ENCODE measurements at regions not wholly inside any gene's neighbourhood (a gene's known extent, or its start where the extent isn't known, plus 50 kb on each side); places are given as distances from the start of the nearest gene placed in this dataset.

GRCh38 chr4:121472937-121473721, 92.3 kb upstream of the QRFPR start:
- no peak for DNase-seq (ENCODE audit: low spot score)
- no peak for TF ChIP-seq CTCF (IDR thresholded peaks at IDR 0.05; ENCODE audit: borderline replicate concordance, control extremely low read depth, extremely low read depth, insufficient read depth, missing control alignments)
- in situ Hi-C loops (cut with MboI; ENCODE audit: low sequenced_read_pairs, unreplicated experiment): no loop called here

GRCh38 chr4:121464854-121465253, 84.0 kb upstream of the QRFPR start:
- no peak for DNase-seq (ENCODE audit: low spot score)
- in situ Hi-C loops (cut with MboI; ENCODE audit: low sequenced_read_pairs, unreplicated experiment): no loop called here
- no peak for TF ChIP-seq CTCF (IDR thresholded peaks at IDR 0.05; ENCODE audit: borderline replicate concordance, control extremely low read depth, extremely low read depth, insufficient read depth, missing control alignments)

GRCh38 chr4:121462660-121463261, 81.9 kb upstream of the QRFPR start:
- peak; percentile 23 for DNase-seq (ENCODE audit: low spot score)
- TF ChIP-seq CTCF (IDR thresholded peaks at IDR 0.05; ENCODE audit: borderline replicate concordance, control extremely low read depth, extremely low read depth, insufficient read depth, missing control alignments): peak; percentile 69
- in situ Hi-C loops (cut with MboI; ENCODE audit: low sequenced_read_pairs, unreplicated experiment): no loop called here

- in situ Hi-C loops (cut with MboI; ENCODE audit: low sequenced_read_pairs, unreplicated experiment): no loop called here
- no peak for TF ChIP-seq CTCF (IDR thresholded peaks at IDR 0.05; ENCODE audit: borderline replicate concordance, control extremely low read depth, extremely low read depth, insufficient read depth, missing control alignments)
- no peak for DNase-seq (ENCODE audit: low spot score)
Observed at GRCh38 chr4:121459026-121459425, 78.2 kb upstream of the QRFPR start.

GRCh38 chr4:121457278-121457875, 76.6 kb upstream of the QRFPR start:
- TF ChIP-seq CTCF (IDR thresholded peaks at IDR 0.05; ENCODE audit: borderline replicate concordance, control extremely low read depth, extremely low read depth, insufficient read depth, missing control alignments): no peak
- DNase-seq (ENCODE audit: low spot score): no peak
- in situ Hi-C loops (cut with MboI; ENCODE audit: low sequenced_read_pairs, unreplicated experiment): no loop called here

- no peak for DNase-seq (ENCODE audit: low spot score)
- in situ Hi-C loops (cut with MboI; ENCODE audit: low sequenced_read_pairs, unreplicated experiment): no loop called here
- no peak for TF ChIP-seq CTCF (IDR thresholded peaks at IDR 0.05; ENCODE audit: borderline replicate concordance, control extremely low read depth, extremely low read depth, insufficient read depth, missing control alignments)
Observed at GRCh38 chr4:121455285-121455684, 74.5 kb upstream of the QRFPR start.

Data from GM13976 (cell line).